CD4-positive, alpha-beta T cell (primary cell): ENCODE measurements at regions not wholly inside any gene's neighbourhood (a gene's known extent, or its start where the extent isn't known, plus 50 kb on each side); places are given as distances from the start of the nearest gene placed in this dataset.

Experiments
- ATAC-seq: fragments of 200-7000 bp; cut with Tn5 transposase; one replicate; pipeline ENCODE4 v1.10.0; 2022; ENCODE audit warnings: mild to moderate bottlenecking; ENCODE audit not compliant: poor library complexity
- CTCF ChIA-PET: fragments of 350-600 bp; sonication (Branson Sonifier 250); formaldehyde crosslinking; loops from one replicate; lab custom pipeline; 2021; ENCODE audit warnings: antibody characterized with exemption, inconsistent platforms; lab: Charles Lee
- POLR2A ChIA-PET: fragments of 350-600 bp; sonication (Branson Sonifier 250); formaldehyde crosslinking; loops from one replicate; lab custom pipeline; 2021; ENCODE audit warnings: antibody characterized with exemption, inconsistent platforms; lab: Charles Lee
- DNase-seq, 14 experiments: peaks; one replicate each; pipeline ENCODE4 v3.0.0-alpha.2; 2013 to 2020; ENCODE audit warnings: mixed read lengths in 2 of 14
- H3K27ac ChIP-seq, 2 donors: one replicate each; pipeline versions ENCODE4 v1.5.1 to v1.7.0; 2013; ENCODE audit warnings: low read length in 2 of 2, low read depth in 1 of 2, mild to moderate bottlenecking in 1 of 2
- H3K27me3 ChIP-seq, 2 experiments: 1 replicate in 1 of 2; 2 replicates in 1 of 2; pipeline versions ENCODE4 v1.6.1 to v1.7.0; 2013; ENCODE audit warnings: low read length in 2 of 2, control low read depth in 1 of 2, mild to moderate bottlenecking in 1 of 2, moderate library complexity in 1 of 2; ENCODE audit not compliant: insufficient read depth in 2 of 2, control insufficient read depth in 1 of 2
- H3K36me3 ChIP-seq: one replicate; pipeline ENCODE4 v1.6.1; 2013; ENCODE audit warnings: low read length, control low read depth; ENCODE audit not compliant: insufficient read depth
- H3K4me1 ChIP-seq: one replicate; pipeline ENCODE4 v1.6.1; 2013; ENCODE audit warnings: low read length, control low read depth; ENCODE audit not compliant: insufficient read depth
- H3K4me3 ChIP-seq: one replicate; pipeline ENCODE4 v1.5.1; 2013; ENCODE audit warnings: mild to moderate bottlenecking, low read length, moderate library complexity
- H3K9me3 ChIP-seq, 2 experiments: 1 replicate in 1 of 2; 2 replicates in 1 of 2; pipeline versions ENCODE4 v1.6.1 to v1.7.0; 2013; ENCODE audit warnings: low read length in 2 of 2, mild to moderate bottlenecking in 2 of 2, control low read depth in 1 of 2, moderate library complexity in 1 of 2; ENCODE audit not compliant: control insufficient read depth in 1 of 2, insufficient read depth in 1 of 2
- H3K27ac Mint-ChIP-seq: one replicate; pipeline ENCODE4 v1.8.0; 2020; ENCODE audit warnings: mixed read lengths
- H3K27me3 Mint-ChIP-seq: one replicate; pipeline ENCODE4 v1.8.0; 2021; ENCODE audit warnings: mixed read lengths
- H3K36me3 Mint-ChIP-seq: one replicate; pipeline ENCODE4 v1.8.0; 2021; ENCODE audit warnings: low read depth, mixed read lengths
- H3K4me1 Mint-ChIP-seq: one replicate; pipeline ENCODE4 v1.8.0; 2021; ENCODE audit warnings: low read depth, mixed read lengths
- H3K4me3 Mint-ChIP-seq: one replicate; pipeline ENCODE4 v1.8.0; 2020; ENCODE audit warnings: mild to moderate bottlenecking, mixed read lengths
- H3K9me3 Mint-ChIP-seq: one replicate; pipeline ENCODE4 v1.8.0; 2020; ENCODE audit warnings: mixed read lengths
- intact Hi-C, 2 experiments: fragments of 100-400 bp; cut with DNase I in 1 of 2; cut with micrococcal nuclease in 1 of 2; formaldehyde crosslinking; loops; one replicate each; pipeline versions ENCODE4 v1.15.1 to v1.9.0; 2023 to 2025; cut with DNase I, micrococcal nuclease
- TF ChIP-seq, protein P1 (sequence below): fragments of 200-600 bp; IDR thresholded peaks from one replicate; pipeline ENCODE4 v1.8.0; 2022; ENCODE audit warnings: antibody characterized with exemption, mild to moderate bottlenecking

DNA sequence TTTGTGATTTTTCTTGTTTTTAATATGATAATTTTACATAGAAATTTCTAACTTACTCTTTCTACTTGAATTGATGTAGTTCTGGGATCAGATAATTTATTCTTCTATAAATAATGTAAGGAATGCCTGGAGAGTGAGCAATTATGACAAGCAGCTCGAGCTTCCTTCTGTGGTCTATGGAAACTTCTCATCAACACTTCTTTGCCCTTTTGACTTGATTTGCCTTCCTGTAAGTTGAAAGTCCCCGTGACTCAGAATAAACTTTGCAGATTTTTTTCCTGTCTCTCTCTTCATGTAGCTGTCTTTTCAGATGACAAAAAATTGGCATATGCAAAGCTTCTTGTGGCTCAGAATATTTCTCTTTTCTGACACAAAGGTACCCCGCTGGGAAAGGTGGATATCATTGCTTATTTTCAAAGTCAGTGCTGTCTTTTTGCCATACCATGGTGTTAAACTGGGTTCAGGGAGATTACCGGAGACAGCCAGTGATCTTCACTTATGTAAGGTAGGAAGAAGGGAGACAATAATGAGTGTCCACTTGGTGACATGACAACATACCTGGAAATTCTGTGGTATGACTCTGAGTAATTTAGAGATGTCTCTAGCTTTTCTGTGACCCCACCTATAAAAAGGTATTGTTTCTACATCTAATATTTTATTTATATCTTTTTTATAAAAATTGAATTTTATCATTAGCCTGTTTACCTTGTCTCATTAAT is 278.6 kb upstream of the GNPDA2 start:
- H3K9me3 ChIP-seq = no peaks in the 10 kb centered on the region
- no peak for DNase-seq
- no peaks in the 10 kb centered on the region for H3K36me3 ChIP-seq
- Mint-ChIP-seq H3K27ac (no peak overlapping the region), H3K4me3 (no peak overlapping the region), H3K4me1 (no peaks in the 10 kb centered on the region), H3K9me3 (peaks cover 13% of the 10 kb centered on the region), H3K27me3 (no peaks in the 10 kb centered on the region), H3K36me3 (no peaks in the 10 kb centered on the region)
- intact Hi-C loops = no loop called here
- no peaks in the 10 kb centered on the region for H3K4me1 ChIP-seq
- ChIA-PET POLR2A (no interaction called here), CTCF (no interaction called here)
- H3K27ac ChIP-seq = no peak overlapping the region
- H3K27me3 ChIP-seq = no peaks in the 10 kb centered on the region
- H3K4me3 ChIP-seq = no peak overlapping the region
- no peak for ATAC-seq
- TF ChIP-seq, protein P1, sequence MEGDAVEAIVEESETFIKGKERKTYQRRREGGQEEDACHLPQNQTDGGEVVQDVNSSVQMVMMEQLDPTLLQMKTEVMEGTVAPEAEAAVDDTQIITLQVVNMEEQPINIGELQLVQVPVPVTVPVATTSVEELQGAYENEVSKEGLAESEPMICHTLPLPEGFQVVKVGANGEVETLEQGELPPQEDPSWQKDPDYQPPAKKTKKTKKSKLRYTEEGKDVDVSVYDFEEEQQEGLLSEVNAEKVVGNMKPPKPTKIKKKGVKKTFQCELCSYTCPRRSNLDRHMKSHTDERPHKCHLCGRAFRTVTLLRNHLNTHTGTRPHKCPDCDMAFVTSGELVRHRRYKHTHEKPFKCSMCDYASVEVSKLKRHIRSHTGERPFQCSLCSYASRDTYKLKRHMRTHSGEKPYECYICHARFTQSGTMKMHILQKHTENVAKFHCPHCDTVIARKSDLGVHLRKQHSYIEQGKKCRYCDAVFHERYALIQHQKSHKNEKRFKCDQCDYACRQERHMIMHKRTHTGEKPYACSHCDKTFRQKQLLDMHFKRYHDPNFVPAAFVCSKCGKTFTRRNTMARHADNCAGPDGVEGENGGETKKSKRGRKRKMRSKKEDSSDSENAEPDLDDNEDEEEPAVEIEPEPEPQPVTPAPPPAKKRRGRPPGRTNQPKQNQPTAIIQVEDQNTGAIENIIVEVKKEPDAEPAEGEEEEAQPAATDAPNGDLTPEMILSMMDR = no peak

DNA sequence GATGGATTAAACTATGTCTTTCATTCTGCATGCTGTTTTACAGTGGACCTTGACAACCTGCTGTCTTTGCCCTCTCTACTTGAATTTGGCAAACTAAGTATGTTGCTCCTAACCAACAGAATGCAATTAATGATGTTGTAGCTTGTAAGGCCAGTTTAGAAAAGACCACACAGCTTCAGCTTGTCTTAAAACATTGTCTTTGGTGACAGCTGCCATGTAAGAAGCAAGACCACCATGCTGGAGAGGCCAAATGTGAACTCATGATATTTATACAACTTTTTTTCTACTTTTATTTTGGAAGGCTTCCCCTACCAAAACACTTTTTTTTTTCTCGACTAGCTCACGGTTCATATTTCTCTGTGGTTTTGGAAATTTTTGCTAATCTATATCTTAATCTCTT is 278.0 kb upstream of the GNPDA2 start:
- H3K4me3 ChIP-seq = no peak overlapping the region
- ChIA-PET CTCF (no interaction called here), POLR2A (no interaction called here)
- no peak for DNase-seq
- Mint-ChIP-seq H3K36me3 (no peaks in the 10 kb centered on the region), H3K4me3 (no peak overlapping the region), H3K27me3 (no peaks in the 10 kb centered on the region), H3K9me3 (peaks cover 13% of the 10 kb centered on the region), H3K27ac (no peak overlapping the region), H3K4me1 (no peaks in the 10 kb centered on the region)
- no peak for ATAC-seq
- no peaks in the 10 kb centered on the region for H3K36me3 ChIP-seq
- TF ChIP-seq, protein P1 = no peak
- H3K27me3 ChIP-seq = no peaks in the 10 kb centered on the region
- H3K9me3 ChIP-seq = no peaks in the 10 kb centered on the region
- intact Hi-C loops = no loop called here
- no peak overlapping the region for H3K27ac ChIP-seq
- H3K4me1 ChIP-seq = no peaks in the 10 kb centered on the region

DNA sequence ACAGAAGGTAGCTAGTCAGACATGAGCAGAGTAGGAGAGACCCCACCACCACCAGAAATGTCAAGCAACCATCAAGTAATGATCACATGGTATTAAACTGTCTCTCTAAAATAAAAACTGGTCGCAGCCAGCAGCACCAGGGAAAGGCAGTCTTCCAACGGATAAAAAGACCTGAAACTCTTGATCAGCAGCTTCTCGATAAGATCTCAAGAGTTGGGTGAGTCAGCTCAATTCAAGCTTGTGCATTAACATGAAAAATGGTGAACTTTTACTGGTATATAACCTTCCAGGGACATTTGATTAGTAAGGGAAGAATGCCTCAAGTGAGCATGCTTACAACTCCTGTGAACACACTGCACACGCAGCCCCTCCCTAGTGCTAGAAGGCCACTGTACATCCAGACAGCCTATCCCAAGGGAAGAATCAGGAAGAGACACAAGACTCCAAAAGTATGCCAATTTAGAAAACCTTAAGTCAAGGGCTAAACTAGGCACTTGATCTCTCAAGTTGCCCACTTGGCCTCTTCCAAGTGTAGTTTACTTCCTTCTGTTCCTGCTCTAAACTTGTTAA is 270.0 kb upstream of the GNPDA2 start:
- no peak overlapping the region for H3K27ac Mint-ChIP-seq
- ATAC-seq (no peak), DNase-seq (no peak)
- no peak overlapping the region for H3K4me3 Mint-ChIP-seq
- H3K9me3 Mint-ChIP-seq = peaks cover 11% of the 10 kb centered on the region
- no peaks in the 10 kb centered on the region for H3K36me3 Mint-ChIP-seq
- H3K4me1 Mint-ChIP-seq = no peaks in the 10 kb centered on the region
- TF ChIP-seq, protein P1 = no peak
- no peaks in the 10 kb centered on the region for H3K36me3 ChIP-seq
- H3K27me3 ChIP-seq = no peaks in the 10 kb centered on the region
- no peaks in the 10 kb centered on the region for H3K4me1 ChIP-seq
- no peaks in the 10 kb centered on the region for H3K9me3 ChIP-seq
- POLR2A ChIA-PET = no interaction called here
- no peaks in the 10 kb centered on the region for H3K27me3 Mint-ChIP-seq
- H3K4me3 ChIP-seq = no peak overlapping the region
- intact Hi-C loops = no loop called here
- no peak overlapping the region for H3K27ac ChIP-seq
- CTCF ChIA-PET = no interaction called here
